ENCODE measurements at regions not wholly inside any gene's neighbourhood (a gene's known extent, or its start where the extent isn't known, plus 50 kb on each side); places are given as distances from the start of the nearest gene placed in this dataset.

DNA sequence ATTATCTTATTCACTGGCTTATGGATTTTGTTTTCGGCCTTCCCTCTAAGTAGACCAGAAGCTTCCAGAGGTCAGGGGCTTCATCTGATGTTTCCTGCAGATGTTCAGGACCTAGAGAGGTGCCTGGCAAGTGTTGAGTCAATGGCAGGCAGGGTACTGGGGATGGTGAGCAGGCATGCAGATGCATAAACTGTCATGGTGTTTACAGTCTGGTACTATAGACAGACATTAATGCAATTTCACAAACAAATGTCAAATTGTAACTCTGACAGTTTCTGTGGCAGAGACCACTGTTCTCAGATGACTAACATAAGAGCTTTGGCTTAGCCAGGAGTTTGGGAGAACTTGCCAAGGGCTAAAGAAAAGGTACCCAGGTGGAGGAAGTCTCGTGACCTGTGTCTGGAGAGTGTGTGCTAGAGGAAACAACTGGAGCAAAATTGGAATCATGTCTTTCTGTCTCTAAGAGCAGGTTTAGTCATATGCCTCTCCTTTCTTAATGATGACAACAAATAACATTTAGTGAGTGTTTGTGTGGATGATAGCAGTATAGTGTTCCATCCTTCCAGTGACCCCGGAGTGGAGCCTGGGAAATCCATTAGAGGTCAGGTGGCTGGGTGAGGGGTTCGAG lies 53.7 kb upstream of the TRAK1 start:
- TF ChIP-seq, protein P1, sequence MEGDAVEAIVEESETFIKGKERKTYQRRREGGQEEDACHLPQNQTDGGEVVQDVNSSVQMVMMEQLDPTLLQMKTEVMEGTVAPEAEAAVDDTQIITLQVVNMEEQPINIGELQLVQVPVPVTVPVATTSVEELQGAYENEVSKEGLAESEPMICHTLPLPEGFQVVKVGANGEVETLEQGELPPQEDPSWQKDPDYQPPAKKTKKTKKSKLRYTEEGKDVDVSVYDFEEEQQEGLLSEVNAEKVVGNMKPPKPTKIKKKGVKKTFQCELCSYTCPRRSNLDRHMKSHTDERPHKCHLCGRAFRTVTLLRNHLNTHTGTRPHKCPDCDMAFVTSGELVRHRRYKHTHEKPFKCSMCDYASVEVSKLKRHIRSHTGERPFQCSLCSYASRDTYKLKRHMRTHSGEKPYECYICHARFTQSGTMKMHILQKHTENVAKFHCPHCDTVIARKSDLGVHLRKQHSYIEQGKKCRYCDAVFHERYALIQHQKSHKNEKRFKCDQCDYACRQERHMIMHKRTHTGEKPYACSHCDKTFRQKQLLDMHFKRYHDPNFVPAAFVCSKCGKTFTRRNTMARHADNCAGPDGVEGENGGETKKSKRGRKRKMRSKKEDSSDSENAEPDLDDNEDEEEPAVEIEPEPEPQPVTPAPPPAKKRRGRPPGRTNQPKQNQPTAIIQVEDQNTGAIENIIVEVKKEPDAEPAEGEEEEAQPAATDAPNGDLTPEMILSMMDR (IDR thresholded peaks at IDR 0.05; ENCODE audit: low read depth, low read length, missing input control): no peak
- TF ChIP-seq EGR1 (IDR thresholded peaks at IDR 0.05; ENCODE audit: low read depth in 2 of 2) (no peak), TAF1 (conservative IDR thresholded peaks at IDR 0.05) (no peak)

All from liver (tissue), 3 donors.